Tibial nerve (tissue), 4 donors: ENCODE measurements at regions not wholly inside any gene's neighbourhood (a gene's known extent, or its start where the extent isn't known, plus 50 kb on each side); places are given as distances from the start of the nearest gene placed in this dataset.

Source experiments
- CTCF ChIP-seq, 5 experiments: fragments of 200-600 bp in 3 of 5; fragments of 450-650 bp in 2 of 5; sonication (generic) in 3 of 5; IDR thresholded peaks; one replicate each; pipeline ENCODE4 v1.5.1; 2016 to 2019; ENCODE audit warnings: antibody characterized with exemption in 5 of 5, mild to moderate bottlenecking in 3 of 5, moderate library complexity in 2 of 5
- EP300 ChIP-seq, 2 donors: sonication (generic); formaldehyde crosslinking; IDR thresholded peaks; one replicate each; pipeline ENCODE4 v1.6.1; 2017; ENCODE audit warnings: antibody characterized with exemption in 2 of 2, mild to moderate bottlenecking in 1 of 2
- POLR2A ChIP-seq, 2 donors: fragments of 450-650 bp; IDR thresholded peaks; one replicate each; pipeline ENCODE4 v1.6.1; 2017; ENCODE audit warnings: antibody characterized with exemption in 2 of 2, mild to moderate bottlenecking in 2 of 2, moderate library complexity in 2 of 2

DNA sequence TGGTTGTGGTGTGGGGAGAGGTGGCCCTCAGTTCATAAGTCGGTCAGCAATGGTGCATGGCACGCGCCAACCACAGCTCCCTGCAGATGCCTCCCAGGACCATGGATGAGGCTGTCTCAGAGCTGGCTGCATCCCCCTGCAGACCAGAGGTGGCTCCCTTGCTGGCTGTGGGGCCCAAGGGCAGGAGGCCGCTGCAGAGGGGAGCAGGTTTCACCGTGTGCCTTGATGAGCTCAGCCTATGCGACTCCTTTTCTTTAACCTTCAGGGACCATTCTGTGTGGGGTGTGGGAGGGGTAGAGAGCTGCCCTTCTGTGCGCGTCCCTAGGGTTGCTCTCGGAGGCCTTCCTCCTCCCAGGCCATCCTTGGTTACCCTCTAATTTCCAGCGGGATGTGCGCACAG is 152.4 kb downstream of the ACTR3B start:
- TF ChIP-seq CTCF (IDR thresholded peaks at IDR 0.05) (no peak), POLR2A (IDR thresholded peaks at IDR 0.05) (no peak), EP300 (IDR thresholded peaks at IDR 0.05) (no peak)
